ENCODE measurements at regions not wholly inside any gene's neighbourhood (a gene's known extent, or its start where the extent isn't known, plus 50 kb on each side); places are given as distances from the start of the nearest gene placed in this dataset.

GRCh38 chr15:62275831-62276230, 110.7 kb upstream of the C2CD4B start:
- TF ChIP-seq EZH2 (IDR thresholded peaks at IDR 0.05; ENCODE audit: low read length, missing control alignments), result no peak
- no peak for TF ChIP-seq CTCF (conservative IDR thresholded peaks at IDR 0.05 in 1 of 2, IDR thresholded peaks at IDR 0.05 in 1 of 2; ENCODE audit: low read depth in 1 of 2, low read length in 2 of 2)
- no peak for DNase-seq (ENCODE audit: low read depth in 2 of 2)
- no peak overlapping the region for H2AFZ ChIP-seq (ENCODE audit: low read length)
- no peak overlapping the region for H3K4me3 ChIP-seq (replicated peaks in 1 of 4; ENCODE audit: control extremely low read depth in 1 of 4, insufficient read depth in 1 of 4, low read depth in 3 of 4, low read length in 4 of 4)
- no peaks in the 10 kb centered on the region for H3K9me3 ChIP-seq (ENCODE audit: control insufficient read depth, insufficient read depth, low read depth, low read length)
- no peaks in the 10 kb centered on the region for H3K27me3 ChIP-seq (ENCODE audit: control insufficient read depth, insufficient read depth, low read length)
- H3K9ac ChIP-seq (ENCODE audit: insufficient read depth, low read length), result no peak overlapping the region
- no peaks in the 10 kb centered on the region for H3K4me1 ChIP-seq (ENCODE audit: control insufficient read depth, extremely low read depth, insufficient read depth, low read length)
- no peaks in the 10 kb centered on the region for H3K79me2 ChIP-seq (ENCODE audit: control insufficient read depth, insufficient read depth, low read length)
- no peaks in the 10 kb centered on the region for H3K36me3 ChIP-seq (ENCODE audit: control insufficient read depth, insufficient read depth, low read length)
- H3K27ac ChIP-seq (ENCODE audit: insufficient read depth, low read length), result no peak overlapping the region
- H3K4me2 ChIP-seq (ENCODE audit: extremely low read depth, insufficient read depth, low read length), result no peak overlapping the region
- no peaks in the 10 kb centered on the region for H4K20me1 ChIP-seq (ENCODE audit: control insufficient read depth, extremely low read depth, insufficient read depth, low read length)

- H3K79me2 ChIP-seq (ENCODE audit: control insufficient read depth, insufficient read depth, low read length), result no peaks in the 10 kb centered on the region
- no peak for DNase-seq (ENCODE audit: low read depth in 2 of 2)
- H3K4me3 ChIP-seq (replicated peaks in 1 of 4; ENCODE audit: control extremely low read depth in 1 of 4, insufficient read depth in 1 of 4, low read depth in 3 of 4, low read length in 4 of 4), result no peak overlapping the region
- H3K27ac ChIP-seq (ENCODE audit: insufficient read depth, low read length), result no peak overlapping the region
- H3K4me2 ChIP-seq (ENCODE audit: extremely low read depth, insufficient read depth, low read length), result no peak overlapping the region
- H4K20me1 ChIP-seq (ENCODE audit: control insufficient read depth, extremely low read depth, insufficient read depth, low read length), result no peaks in the 10 kb centered on the region
- no peaks in the 10 kb centered on the region for H3K36me3 ChIP-seq (ENCODE audit: control insufficient read depth, insufficient read depth, low read length)
- no peaks in the 10 kb centered on the region for H3K4me1 ChIP-seq (ENCODE audit: control insufficient read depth, extremely low read depth, insufficient read depth, low read length)
- no peaks in the 10 kb centered on the region for H3K27me3 ChIP-seq (ENCODE audit: control insufficient read depth, insufficient read depth, low read length)
- H3K9ac ChIP-seq (ENCODE audit: insufficient read depth, low read length), result no peak overlapping the region
- no peaks in the 10 kb centered on the region for H3K9me3 ChIP-seq (ENCODE audit: control insufficient read depth, insufficient read depth, low read depth, low read length)
- H2AFZ ChIP-seq (ENCODE audit: low read length), result no peak overlapping the region
- no peak for TF ChIP-seq CTCF (conservative IDR thresholded peaks at IDR 0.05 in 1 of 2, IDR thresholded peaks at IDR 0.05 in 1 of 2; ENCODE audit: low read depth in 1 of 2, low read length in 2 of 2)
These were observed 112.8 kb upstream of the C2CD4B start for GRCh38 chr15:62277816-62278394.

- no peaks in the 10 kb centered on the region for H4K20me1 ChIP-seq (ENCODE audit: control insufficient read depth, extremely low read depth, insufficient read depth, low read length)
- H2AFZ ChIP-seq (ENCODE audit: low read length), result no peak overlapping the region
- DNase-seq (ENCODE audit: low read depth in 2 of 2), result no peak
- H3K9ac ChIP-seq (ENCODE audit: insufficient read depth, low read length), result no peak overlapping the region
- H3K27me3 ChIP-seq (ENCODE audit: control insufficient read depth, insufficient read depth, low read length), result no peaks in the 10 kb centered on the region
- no peak overlapping the region for H3K4me3 ChIP-seq (replicated peaks in 1 of 4; ENCODE audit: control extremely low read depth in 1 of 4, insufficient read depth in 1 of 4, low read depth in 3 of 4, low read length in 4 of 4)
- no peak overlapping the region for H3K4me2 ChIP-seq (ENCODE audit: extremely low read depth, insufficient read depth, low read length)
- H3K27ac ChIP-seq (ENCODE audit: insufficient read depth, low read length), result no peak overlapping the region
- no peaks in the 10 kb centered on the region for H3K79me2 ChIP-seq (ENCODE audit: control insufficient read depth, insufficient read depth, low read length)
- TF ChIP-seq CTCF (conservative IDR thresholded peaks at IDR 0.05 in 1 of 2, IDR thresholded peaks at IDR 0.05 in 1 of 2; ENCODE audit: low read depth in 1 of 2, low read length in 2 of 2) (no peak), EZH2 (IDR thresholded peaks at IDR 0.05; ENCODE audit: low read length, missing control alignments) (no peak)
- no peaks in the 10 kb centered on the region for H3K4me1 ChIP-seq (ENCODE audit: control insufficient read depth, extremely low read depth, insufficient read depth, low read length)
- no peaks in the 10 kb centered on the region for H3K9me3 ChIP-seq (ENCODE audit: control insufficient read depth, insufficient read depth, low read depth, low read length)
- H3K36me3 ChIP-seq (ENCODE audit: control insufficient read depth, insufficient read depth, low read length), result no peaks in the 10 kb centered on the region
These were observed 113.4 kb upstream of the C2CD4B start for GRCh38 chr15:62278534-62278933.

Measured in fibroblast of lung (primary cell).